Muscle of leg (tissue), 3 donors: ENCODE measurements at regions not wholly inside any gene's neighbourhood (a gene's known extent, or its start where the extent isn't known, plus 50 kb on each side); places are given as distances from the start of the nearest gene placed in this dataset.
"Not testable (repeated sequence)": the region's sequence is repeated elsewhere in the genome, so short reads cannot be mapped to it uniquely, and the experiment has no call there.

Source experiments
- DNase-seq: peaks from one replicate; pipeline ENCODE4 v3.0.0; 2013
- H3K27ac ChIP-seq: one replicate; pipeline ENCODE4 v1.5.1; 2013; ENCODE audit warnings: mild to moderate bottlenecking, low read length, control low read depth
- H3K27me3 ChIP-seq: one replicate; pipeline ENCODE4 v1.6.1; 2013; ENCODE audit warnings: low read length; ENCODE audit not compliant: control insufficient read depth, insufficient read depth
- H3K36me3 ChIP-seq: one replicate; pipeline ENCODE4 v1.6.1; 2013; ENCODE audit warnings: low read length; ENCODE audit not compliant: control insufficient read depth, insufficient read depth
- H3K4me1 ChIP-seq: one replicate; pipeline ENCODE4 v1.6.1; 2013; ENCODE audit warnings: low read length; ENCODE audit not compliant: control insufficient read depth, insufficient read depth
- H3K4me3 ChIP-seq: one replicate; pipeline ENCODE4 v1.5.1; 2013; ENCODE audit warnings: low read length, control low read depth
- H3K9me3 ChIP-seq: replicated peaks from 2 replicates; pipeline ENCODE4 v1.6.1; 2013; ENCODE audit warnings: low read depth, low read length; ENCODE audit not compliant: control insufficient read depth
- WGBS: methylation state at CpG from one replicate; pipeline ENCODE4 v1.1.5; 2013; ENCODE audit warnings: missing lambda C conversion rate; ENCODE audit not compliant: insufficient coverage; 5-methylcytosine and 5-hydroxymethylcytosine counted together

DNA sequence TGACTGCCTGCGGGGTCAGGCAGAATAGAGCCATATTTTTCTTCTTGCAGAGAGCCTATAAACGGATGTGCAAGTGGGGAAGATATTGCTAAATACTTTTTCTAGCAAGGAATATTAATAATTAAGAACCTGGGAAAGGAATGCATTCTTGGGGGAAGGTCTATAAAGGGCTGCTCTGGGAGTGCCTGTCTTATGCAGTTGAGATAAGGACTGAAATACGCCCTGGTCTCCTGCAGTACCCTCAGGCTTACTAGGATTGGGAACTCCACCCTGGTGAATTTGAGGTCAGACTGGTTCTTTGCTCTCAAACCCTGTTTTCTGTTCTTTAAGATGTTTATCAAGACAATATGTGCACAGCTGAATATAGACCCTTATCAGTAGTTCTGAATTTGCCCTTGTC is 152.5 kb upstream of the APOOL start:
- WGBS = 100% methylated on average over 1 of the region's 3 CpGs
- not testable (repeated sequence) for H3K4me1 ChIP-seq, H3K9me3 ChIP-seq, H3K36me3 ChIP-seq, H3K27ac ChIP-seq, H3K27me3 ChIP-seq, DNase-seq, H3K4me3 ChIP-seq

GRCh38 chrX:84856791-84857190 is 146.9 kb upstream of the APOOL start:
- H3K4me3 ChIP-seq, DNase-seq, H3K4me1 ChIP-seq, H3K36me3 ChIP-seq, H3K27ac ChIP-seq, H3K9me3 ChIP-seq, H3K27me3 ChIP-seq: not testable (repeated sequence)
- WGBS = 97% methylated on average over 13 of the region's 20 CpGs

DNA sequence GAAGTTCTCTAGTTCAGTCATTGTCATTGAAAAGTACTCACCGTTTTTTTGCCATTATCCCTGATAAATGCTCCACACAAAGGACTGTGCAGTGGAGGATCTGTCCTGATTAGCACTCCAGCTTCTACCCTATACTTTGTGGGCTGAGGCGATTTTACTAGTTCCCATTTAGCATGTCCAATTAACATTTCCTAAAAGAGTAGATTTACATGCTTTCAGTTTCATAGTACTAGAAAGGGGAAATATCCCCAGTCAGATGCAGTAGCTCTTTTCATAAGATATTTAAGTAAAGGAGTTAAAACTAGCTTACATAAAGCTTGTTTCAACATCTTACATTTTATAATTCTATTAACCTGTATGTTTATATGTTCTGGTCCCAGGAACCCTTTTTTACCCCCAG is 144.9 kb upstream of the APOOL start:
- H3K9me3 ChIP-seq, H3K4me1 ChIP-seq, H3K27me3 ChIP-seq, H3K36me3 ChIP-seq, H3K4me3 ChIP-seq, H3K27ac ChIP-seq, DNase-seq: not testable (repeated sequence)
- WGBS = no CpG with 5 or more reads among the region's 2 CpGs

DNA sequence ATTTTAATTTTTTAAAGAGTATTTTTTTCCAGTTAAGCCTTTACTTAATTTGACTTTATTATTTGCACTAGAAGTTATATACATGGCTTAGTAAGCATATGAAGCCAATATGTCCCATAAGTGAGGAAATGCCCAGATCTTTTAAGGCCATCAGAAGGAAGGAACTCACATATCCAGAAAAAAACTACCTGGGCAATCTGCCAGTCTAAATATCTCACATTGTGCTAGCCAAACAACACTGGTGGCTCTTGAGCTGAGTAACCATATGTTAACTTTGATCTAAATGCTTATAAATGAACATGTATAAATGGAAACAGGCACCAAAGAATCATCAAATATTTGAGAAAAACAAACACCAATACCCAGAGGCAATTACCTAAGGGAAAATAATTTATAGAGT is 138.6 kb upstream of the APOOL start:
- DNase-seq = peak; percentile 14
- H3K27ac ChIP-seq = no peak overlapping the region
- no peaks in the 10 kb centered on the region for H3K9me3 ChIP-seq
- no peaks in the 10 kb centered on the region for H3K36me3 ChIP-seq
- H3K27me3 ChIP-seq = peaks cover 6% of the 10 kb centered on the region
- H3K4me3 ChIP-seq = no peak overlapping the region
- no peaks in the 10 kb centered on the region for H3K4me1 ChIP-seq

DNA sequence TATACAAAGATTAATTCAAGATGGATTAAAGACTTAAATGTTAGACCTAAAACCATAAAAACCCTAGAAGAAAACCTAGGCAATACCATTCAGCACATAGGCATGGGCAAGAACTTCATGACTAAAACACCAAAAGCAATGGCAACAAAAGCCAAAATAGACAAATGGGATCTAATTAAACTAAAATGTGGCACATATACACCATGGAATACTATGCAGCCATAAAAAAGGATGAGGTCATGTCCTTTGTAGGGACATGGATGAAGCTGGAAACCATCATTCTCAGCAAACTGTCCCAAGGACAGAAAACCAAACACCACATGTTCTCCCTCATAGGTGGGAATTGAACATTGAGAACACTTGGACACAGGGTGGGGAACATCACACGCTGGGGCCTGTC is 133.4 kb upstream of the APOOL start:
- H3K4me3 ChIP-seq, H3K27ac ChIP-seq, H3K27me3 ChIP-seq, H3K9me3 ChIP-seq, DNase-seq, H3K36me3 ChIP-seq, H3K4me1 ChIP-seq: not testable (repeated sequence)
- WGBS = no CpG with 5 or more reads among the region's 1 CpG

DNA sequence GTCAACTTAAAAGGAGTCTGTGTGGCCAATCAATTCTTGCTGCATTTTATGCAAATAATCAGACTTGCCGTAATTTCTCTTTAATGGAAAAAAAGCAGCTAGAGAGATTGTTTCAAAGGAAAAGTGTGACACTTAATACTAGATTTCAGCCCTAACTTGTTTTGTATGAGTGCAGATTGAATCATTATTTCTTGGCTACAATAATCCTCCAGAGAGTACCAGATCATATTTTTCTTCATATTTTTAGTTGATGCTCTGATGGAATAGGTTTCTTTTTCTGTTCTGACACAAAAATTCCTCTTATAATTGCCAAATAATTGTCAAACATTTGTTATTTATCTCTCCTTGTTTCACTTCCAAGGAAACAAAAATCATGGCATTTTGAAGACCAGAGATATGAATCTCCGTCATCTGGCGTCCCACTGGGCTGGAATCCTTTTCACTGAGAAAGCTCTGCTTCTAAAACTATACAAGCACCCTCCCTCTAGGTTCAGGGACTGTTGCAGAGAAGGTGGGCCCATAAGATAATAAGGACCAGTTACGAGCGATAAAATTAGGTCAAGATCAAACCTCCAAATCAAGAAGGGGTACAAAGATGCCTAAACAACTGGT is 131.4 kb upstream of the APOOL start:
- DNase-seq = peak; percentile 27
- not testable (repeated sequence) for H3K9me3 ChIP-seq

DNA sequence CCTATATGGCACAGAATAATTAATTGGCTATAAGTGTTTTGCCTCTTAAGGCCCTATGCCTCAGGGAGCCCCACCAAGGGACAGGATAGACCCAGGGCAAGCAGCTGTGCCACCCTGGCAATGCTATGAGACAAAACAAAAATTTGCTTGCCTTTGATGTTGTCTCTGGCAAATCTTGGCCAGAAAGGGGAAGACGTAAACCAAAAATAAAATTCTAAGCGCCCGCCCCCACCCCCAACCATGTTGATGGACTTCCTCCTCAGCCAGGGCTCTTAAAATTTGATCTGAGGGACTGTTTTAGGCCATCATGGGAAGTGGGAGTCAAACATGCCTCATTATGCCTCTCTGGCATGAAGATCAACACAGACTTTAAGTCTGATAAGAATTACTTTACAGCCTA is 130.5 kb upstream of the APOOL start:
- no peaks in the 10 kb centered on the region for H3K9me3 ChIP-seq

More for the DNA sequence above, 131.4 kb upstream of the APOOL start:
- not testable (repeated sequence) for H3K4me1 ChIP-seq, H3K36me3 ChIP-seq, H3K27ac ChIP-seq, H3K4me3 ChIP-seq, H3K27me3 ChIP-seq
- WGBS = no CpG with 5 or more reads among the region's 5 CpGs

GRCh38 chrX:84876876-84877275 is 126.8 kb upstream of the APOOL start:
- Histone ChIP-seq H3K4me1 (no peaks in the 10 kb centered on the region), H3K27me3 (no peaks in the 10 kb centered on the region), H3K4me3 (no peak overlapping the region), H3K36me3 (no peaks in the 10 kb centered on the region), H3K27ac (no peak overlapping the region), H3K9me3 (no peaks in the 10 kb centered on the region)
- DNase-seq = peak; percentile 13

More for the DNA sequence above, 130.5 kb upstream of the APOOL start:
- no peaks in the 10 kb centered on the region for H3K4me1 ChIP-seq
- no peaks in the 10 kb centered on the region for H3K36me3 ChIP-seq
- H3K4me3 ChIP-seq = no peak overlapping the region
- no CpG with 5 or more reads among the region's 3 CpGs for WGBS
- H3K27me3 ChIP-seq = peaks cover 3% of the 10 kb centered on the region
- H3K27ac ChIP-seq = no peak overlapping the region
- DNase-seq = no peak

DNA sequence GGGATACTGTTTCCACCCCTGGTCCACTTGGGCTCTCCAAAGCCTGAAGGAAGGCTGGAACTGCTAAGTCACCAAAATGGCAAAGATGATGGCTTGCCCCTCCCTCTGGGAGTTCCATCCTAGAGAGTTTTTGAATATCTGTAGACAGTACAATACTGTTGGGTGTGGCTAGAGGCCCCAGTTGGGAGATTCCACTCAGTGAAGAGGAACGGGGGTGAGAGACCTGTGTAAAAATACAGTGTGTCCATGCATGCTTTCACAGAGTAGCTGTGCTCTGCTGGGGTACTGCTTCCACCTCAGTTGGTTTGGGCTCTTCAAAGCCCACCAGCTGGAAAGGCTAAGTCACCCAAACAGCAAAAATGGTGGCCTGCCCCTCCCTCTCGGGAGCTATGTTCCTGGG is 109.8 kb upstream of the APOOL start:
- no peak overlapping the region for H3K27ac ChIP-seq
- peaks cover 6% of the 10 kb centered on the region for H3K27me3 ChIP-seq
- DNase-seq = no peak
- peaks cover 3% of the 10 kb centered on the region for H3K9me3 ChIP-seq
- no peak overlapping the region for H3K4me3 ChIP-seq
- no peaks in the 10 kb centered on the region for H3K4me1 ChIP-seq
- no peaks in the 10 kb centered on the region for H3K36me3 ChIP-seq
- WGBS = 90% methylated on average over 2 of the region's 2 CpGs

- DNase-seq = peak; percentile 29
Measured at GRCh38 chrX:84907324-84907968, 96.2 kb upstream of the APOOL start.

DNA sequence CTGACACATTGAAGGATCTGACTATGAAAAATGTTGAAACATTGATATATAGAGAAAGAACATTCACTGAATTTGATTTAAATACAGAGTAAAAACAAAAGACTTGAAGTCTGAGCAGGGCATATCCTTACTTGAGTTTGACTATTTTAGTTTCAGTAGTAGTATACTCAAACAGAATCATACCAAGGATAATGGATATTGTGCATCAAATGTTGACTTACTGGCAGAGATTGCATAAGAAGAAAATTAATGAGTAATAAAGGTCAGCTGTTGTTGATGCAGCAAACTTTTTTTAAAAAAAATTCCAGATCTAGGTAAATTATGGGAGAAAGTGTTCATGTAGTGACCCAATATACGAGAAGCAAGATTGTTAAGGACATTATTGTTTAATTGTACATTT is 94.5 kb upstream of the APOOL start:
- no CpG with 5 or more reads among the region's 1 CpG for WGBS
- no peaks in the 10 kb centered on the region for H3K4me1 ChIP-seq

More at GRCh38 chrX:84907324-84907968, 96.2 kb upstream of the APOOL start:
- H3K27me3 ChIP-seq = no peaks in the 10 kb centered on the region
- H3K27ac ChIP-seq = no peak overlapping the region
- no peaks in the 10 kb centered on the region for H3K36me3 ChIP-seq
- H3K4me1 ChIP-seq = no peaks in the 10 kb centered on the region
- WGBS = no CpG with 5 or more reads among the region's 5 CpGs
- no peak overlapping the region for H3K4me3 ChIP-seq
- H3K9me3 ChIP-seq = no peaks in the 10 kb centered on the region

More for the DNA sequence above, 94.5 kb upstream of the APOOL start:
- Histone ChIP-seq H3K9me3 (no peaks in the 10 kb centered on the region), H3K27me3 (no peaks in the 10 kb centered on the region), H3K36me3 (no peaks in the 10 kb centered on the region), H3K4me3 (no peak overlapping the region), H3K27ac (no peak overlapping the region)
- no peak for DNase-seq
